Naive thymus-derived CD8-positive, alpha-beta T cell (primary cell): ENCODE measurements at regions not wholly inside any gene's neighbourhood (a gene's known extent, or its start where the extent isn't known, plus 50 kb on each side); places are given as distances from the start of the nearest gene placed in this dataset.
A peak's percentile ranks its signal among the peaks of the same experiment; 100 is the strongest.

ENCODE experiments used
- ATAC-seq, 2 donors: fragments of 150-1000 bp; cut with Tn5 transposase in 1 of 2; sonication (Bioruptor Pico), chemical (Tn5 transposase) in 1 of 2; 1 replicate in 1 of 2; 2 replicates in 1 of 2; pipeline ENCODE4 v1.10.0; 2021; ENCODE audit warnings: mild to moderate bottlenecking in 2 of 2, moderate library complexity in 2 of 2
- POLR2A ChIA-PET: fragments of 350-600 bp; sonication (Branson Sonifier 250); formaldehyde crosslinking; loops from one replicate; lab custom pipeline; 2021; ENCODE audit warnings: antibody characterized with exemption; lab: Charles Lee
- DNase-seq, 10 donors: peaks; one replicate each; pipeline versions ENCODE4 v3.0.0 to v3.0.0-alpha.2; 2020 to 2022
- H3K27ac Mint-ChIP-seq, 10 donors: one replicate each; pipeline ENCODE4 v1.8.0; 2020 to 2022; ENCODE audit warnings: mild to moderate bottlenecking in 10 of 10, mixed read lengths in 10 of 10, moderate library complexity in 4 of 10, inconsistent platforms in 1 of 10
- H3K27me3 Mint-ChIP-seq, 5 donors: one replicate each; pipeline ENCODE4 v1.8.0; 2021 to 2022; ENCODE audit warnings: mixed read lengths in 5 of 5
- H3K36me3 Mint-ChIP-seq, 3 donors: one replicate each; pipeline ENCODE4 v1.8.0; 2020 to 2022; ENCODE audit warnings: mixed read lengths in 3 of 3, mild to moderate bottlenecking in 2 of 3, inconsistent platforms in 1 of 3
- H3K4me1 Mint-ChIP-seq, 4 donors: one replicate each; pipeline ENCODE4 v1.8.0; 2021 to 2022; ENCODE audit warnings: mixed read lengths in 4 of 4
- H3K4me3 Mint-ChIP-seq, 10 donors: one replicate each; pipeline ENCODE4 v1.8.0; 2020 to 2022; ENCODE audit warnings: mild to moderate bottlenecking in 10 of 10, mixed read lengths in 10 of 10, moderate library complexity in 6 of 10, inconsistent platforms in 1 of 10
- H3K9me3 Mint-ChIP-seq, 9 donors: one replicate each; pipeline ENCODE4 v1.8.0; 2020 to 2022; ENCODE audit warnings: mixed read lengths in 9 of 9, mild to moderate bottlenecking in 3 of 9, inconsistent platforms in 1 of 9, moderate library complexity in 1 of 9

GRCh38 chr13:80727321-80727975 lies 386.5 kb upstream of the SPRY2 start:
- POLR2A ChIA-PET = no interaction called here
- no peaks in the 10 kb centered on the region for H3K36me3 Mint-ChIP-seq

GRCh38 chr13:80726868-80727267 lies 385.9 kb upstream of the SPRY2 start:
- no peaks in the 10 kb centered on the region for H3K36me3 Mint-ChIP-seq
- H3K27me3 Mint-ChIP-seq = no peaks in the 10 kb centered on the region
- H3K9me3 Mint-ChIP-seq = peaks cover 0 to 15% (median 5%) of the 10 kb centered on the region in 9 donors
- H3K4me3 Mint-ChIP-seq = no peak overlapping the region
- H3K27ac Mint-ChIP-seq = no peak overlapping the region
- no peak for DNase-seq
- no peaks in the 10 kb centered on the region for H3K4me1 Mint-ChIP-seq
- no peak for ATAC-seq
- POLR2A ChIA-PET = no interaction called here

More at GRCh38 chr13:80727321-80727975, 386.5 kb upstream of the SPRY2 start:
- no peak overlapping the region for H3K4me3 Mint-ChIP-seq
- ATAC-seq (no peak), DNase-seq (no peak)
- no peaks in the 10 kb centered on the region for H3K27me3 Mint-ChIP-seq
- H3K27ac Mint-ChIP-seq = no peak overlapping the region
- peaks cover 0 to 15% (median 5%) of the 10 kb centered on the region in 9 donors for H3K9me3 Mint-ChIP-seq
- no peaks in the 10 kb centered on the region for H3K4me1 Mint-ChIP-seq

- Mint-ChIP-seq H3K4me1 (peaks cover 0 to 4% (median 0%) of the 10 kb centered on the region in 4 donors), H3K4me3 (no peak overlapping the region), H3K27me3 (peaks cover 0 to 1% (median 0%) of the 10 kb centered on the region in 5 donors), H3K36me3 (no peaks in the 10 kb centered on the region), H3K9me3 (peaks cover 0 to 13% (median 2%) of the 10 kb centered on the region in 9 donors), H3K27ac (no peak overlapping the region)
- no peak for DNase-seq
- no peak for ATAC-seq
- POLR2A ChIA-PET = no interaction called here
Observed at GRCh38 chr13:80721689-80722088, 380.8 kb upstream of the SPRY2 start.

GRCh38 chr13:80718970-80719369 lies 378.0 kb upstream of the SPRY2 start:
- no peak for DNase-seq
- Mint-ChIP-seq H3K4me3 (no peak overlapping the region), H3K4me1 (peaks cover 0 to 7% (median 0%) of the 10 kb centered on the region in 4 donors), H3K36me3 (no peaks in the 10 kb centered on the region), H3K27ac (no peak overlapping the region), H3K27me3 (peaks cover 0 to 2% (median 0%) of the 10 kb centered on the region in 5 donors), H3K9me3 (peaks cover 0 to 17% (median 1%) of the 10 kb centered on the region in 9 donors)
- POLR2A ChIA-PET = no interaction called here
- ATAC-seq = no peak

GRCh38 chr13:80717776-80718175 lies 376.9 kb upstream of the SPRY2 start:
- no peak for ATAC-seq
- no peak overlapping the region for H3K27ac Mint-ChIP-seq
- no peak for DNase-seq
- no peaks in the 10 kb centered on the region for H3K36me3 Mint-ChIP-seq
- H3K9me3 Mint-ChIP-seq = peaks cover 0 to 15% (median 1%) of the 10 kb centered on the region in 9 donors
- POLR2A ChIA-PET = no interaction called here
- H3K4me3 Mint-ChIP-seq = no peak overlapping the region
- peaks cover 0 to 2% (median 0%) of the 10 kb centered on the region in 5 donors for H3K27me3 Mint-ChIP-seq
- H3K4me1 Mint-ChIP-seq = peaks cover 0 to 7% (median 0%) of the 10 kb centered on the region in 4 donors

GRCh38 chr13:80716610-80717081 lies 375.7 kb upstream of the SPRY2 start:
- H3K4me3 Mint-ChIP-seq = peak overlapping the region in 1 of 10 donors; percentile 50
- H3K9me3 Mint-ChIP-seq = peaks cover 0 to 15% (median 3%) of the 10 kb centered on the region in 9 donors
- DNase-seq (no peak), ATAC-seq (no peak)
- no peak overlapping the region for H3K27ac Mint-ChIP-seq
- peaks cover 0 to 2% (median 0%) of the 10 kb centered on the region in 5 donors for H3K27me3 Mint-ChIP-seq
- H3K4me1 Mint-ChIP-seq = peaks cover 0 to 7% (median 0%) of the 10 kb centered on the region in 4 donors
- POLR2A ChIA-PET = no interaction called here
- H3K36me3 Mint-ChIP-seq = no peaks in the 10 kb centered on the region

GRCh38 chr13:80712026-80712425 lies 371.1 kb upstream of the SPRY2 start:
- ATAC-seq (no peak), DNase-seq (no peak)
- Mint-ChIP-seq H3K4me3 (no peak overlapping the region), H3K27me3 (peaks cover 0 to 2% (median 0%) of the 10 kb centered on the region in 5 donors), H3K27ac (no peak overlapping the region), H3K9me3 (peaks cover 0 to 15% (median 2%) of the 10 kb centered on the region in 9 donors), H3K4me1 (peaks cover 0 to 6% (median 0%) of the 10 kb centered on the region in 4 donors), H3K36me3 (no peaks in the 10 kb centered on the region)
- POLR2A ChIA-PET = no interaction called here

- H3K9me3 Mint-ChIP-seq = peaks cover 0 to 12% (median 1%) of the 10 kb centered on the region in 9 donors
- DNase-seq = no peak
- no peaks in the 10 kb centered on the region for H3K4me1 Mint-ChIP-seq
- ATAC-seq = no peak
- POLR2A ChIA-PET = no interaction called here
- no peaks in the 10 kb centered on the region for H3K36me3 Mint-ChIP-seq
- no peaks in the 10 kb centered on the region for H3K27me3 Mint-ChIP-seq
- H3K27ac Mint-ChIP-seq = no peak overlapping the region
- H3K4me3 Mint-ChIP-seq = no peak overlapping the region
Observed at GRCh38 chr13:80708791-80709190, 367.9 kb upstream of the SPRY2 start.

- Mint-ChIP-seq H3K4me3 (no peak overlapping the region), H3K4me1 (no peaks in the 10 kb centered on the region), H3K9me3 (peaks cover 0 to 15% (median 2%) of the 10 kb centered on the region in 9 donors), H3K27me3 (no peaks in the 10 kb centered on the region), H3K36me3 (no peaks in the 10 kb centered on the region), H3K27ac (no peak overlapping the region)
- POLR2A ChIA-PET = interaction anchor here (0.7 kb wide), 1 partner anchor 166 kb away, joined by 3 read pairs; no protein-coding TSS in a partner anchor
- DNase-seq = no peak
- ATAC-seq = no peak
Observed at GRCh38 chr13:80707000-80707983, 366.4 kb upstream of the SPRY2 start.

- no peaks in the 10 kb centered on the region for H3K36me3 Mint-ChIP-seq
- DNase-seq (no peak), ATAC-seq (no peak)
- H3K9me3 Mint-ChIP-seq = peaks cover 0 to 19% (median 3%) of the 10 kb centered on the region in 9 donors
- H3K4me3 Mint-ChIP-seq = no peak overlapping the region
- H3K4me1 Mint-ChIP-seq = no peaks in the 10 kb centered on the region
- H3K27ac Mint-ChIP-seq = no peak overlapping the region
- no peaks in the 10 kb centered on the region for H3K27me3 Mint-ChIP-seq
- POLR2A ChIA-PET = no interaction called here
Observed at GRCh38 chr13:80706164-80706471, 365.2 kb upstream of the SPRY2 start.

- DNase-seq = no peak
- peaks cover 0 to 19% (median 5%) of the 10 kb centered on the region in 9 donors for H3K9me3 Mint-ChIP-seq
- POLR2A ChIA-PET = no interaction called here
Observed at GRCh38 chr13:80705371-80706163, 364.6 kb upstream of the SPRY2 start.

GRCh38 chr13:80704369-80704768 lies 363.4 kb upstream of the SPRY2 start:
- Mint-ChIP-seq H3K9me3 (peaks cover 0 to 19% (median 8%) of the 10 kb centered on the region in 9 donors), H3K4me1 (no peaks in the 10 kb centered on the region), H3K36me3 (no peaks in the 10 kb centered on the region), H3K4me3 (no peak overlapping the region), H3K27ac (no peak overlapping the region), H3K27me3 (no peaks in the 10 kb centered on the region)
- POLR2A ChIA-PET = no interaction called here
- no peak for DNase-seq
- ATAC-seq = no peak

More at GRCh38 chr13:80705371-80706163, 364.6 kb upstream of the SPRY2 start:
- ATAC-seq = no peak
- Mint-ChIP-seq H3K4me3 (no peak overlapping the region), H3K27ac (no peak overlapping the region), H3K27me3 (no peaks in the 10 kb centered on the region), H3K4me1 (no peaks in the 10 kb centered on the region), H3K36me3 (no peaks in the 10 kb centered on the region)
